ENCODE measurements at regions not wholly inside any gene's neighbourhood (a gene's known extent, or its start where the extent isn't known, plus 50 kb on each side); places are given as distances from the start of the nearest gene placed in this dataset.

DNA sequence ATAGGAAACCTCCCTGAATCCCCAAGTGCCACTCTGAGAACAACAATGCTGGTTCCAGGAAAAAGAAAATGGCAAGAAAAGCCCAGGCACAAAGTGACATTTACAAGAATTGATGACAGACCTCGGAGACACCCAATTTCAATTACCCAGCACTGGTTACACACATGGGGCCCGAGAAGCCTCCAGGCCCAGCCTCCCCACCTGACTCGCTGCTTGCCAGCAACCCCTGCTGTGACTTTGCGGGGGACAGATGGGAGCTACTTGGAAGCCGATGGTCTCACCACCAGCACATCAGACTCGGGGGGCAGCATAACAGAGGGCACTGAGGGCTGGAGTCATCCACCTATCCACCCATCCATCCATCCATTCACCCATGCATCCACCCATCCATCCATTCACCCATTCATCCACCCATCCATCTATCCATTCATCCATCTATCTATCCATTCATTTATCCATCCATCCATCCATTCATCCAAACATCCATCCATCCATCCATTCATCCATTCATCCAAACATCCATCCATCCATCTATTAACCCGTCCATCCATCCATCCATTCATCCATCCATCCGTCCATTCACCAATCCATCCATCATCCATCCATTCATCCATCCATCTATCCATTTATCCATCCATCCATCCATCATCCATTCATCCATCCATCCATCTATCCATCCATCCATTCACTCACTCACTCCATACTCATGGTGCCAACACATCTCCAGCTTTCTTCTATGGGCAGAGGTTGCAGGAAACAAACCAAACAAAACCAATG lies 567.6 kb downstream of the BRD1 start:
- no peaks in the 10 kb centered on the region for H3K36me3 ChIP-seq (ENCODE audit: control insufficient read depth, insufficient read depth, low read length)
- H3K27me3 ChIP-seq (replicated peaks; ENCODE audit: control insufficient read depth, insufficient read depth, low read length) = no peaks in the 10 kb centered on the region
- H3K4me3 ChIP-seq (replicated peaks; ENCODE audit: low read depth, low read length) = no peak overlapping the region
- no peak for DNase-seq (ENCODE audit: extremely low read depth, insufficient read length)
- TF ChIP-seq, protein P1, sequence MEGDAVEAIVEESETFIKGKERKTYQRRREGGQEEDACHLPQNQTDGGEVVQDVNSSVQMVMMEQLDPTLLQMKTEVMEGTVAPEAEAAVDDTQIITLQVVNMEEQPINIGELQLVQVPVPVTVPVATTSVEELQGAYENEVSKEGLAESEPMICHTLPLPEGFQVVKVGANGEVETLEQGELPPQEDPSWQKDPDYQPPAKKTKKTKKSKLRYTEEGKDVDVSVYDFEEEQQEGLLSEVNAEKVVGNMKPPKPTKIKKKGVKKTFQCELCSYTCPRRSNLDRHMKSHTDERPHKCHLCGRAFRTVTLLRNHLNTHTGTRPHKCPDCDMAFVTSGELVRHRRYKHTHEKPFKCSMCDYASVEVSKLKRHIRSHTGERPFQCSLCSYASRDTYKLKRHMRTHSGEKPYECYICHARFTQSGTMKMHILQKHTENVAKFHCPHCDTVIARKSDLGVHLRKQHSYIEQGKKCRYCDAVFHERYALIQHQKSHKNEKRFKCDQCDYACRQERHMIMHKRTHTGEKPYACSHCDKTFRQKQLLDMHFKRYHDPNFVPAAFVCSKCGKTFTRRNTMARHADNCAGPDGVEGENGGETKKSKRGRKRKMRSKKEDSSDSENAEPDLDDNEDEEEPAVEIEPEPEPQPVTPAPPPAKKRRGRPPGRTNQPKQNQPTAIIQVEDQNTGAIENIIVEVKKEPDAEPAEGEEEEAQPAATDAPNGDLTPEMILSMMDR (IDR thresholded peaks at IDR 0.05; ENCODE audit: insufficient read depth, low read length, poor library complexity, severe bottlenecking) = no peak

DNA sequence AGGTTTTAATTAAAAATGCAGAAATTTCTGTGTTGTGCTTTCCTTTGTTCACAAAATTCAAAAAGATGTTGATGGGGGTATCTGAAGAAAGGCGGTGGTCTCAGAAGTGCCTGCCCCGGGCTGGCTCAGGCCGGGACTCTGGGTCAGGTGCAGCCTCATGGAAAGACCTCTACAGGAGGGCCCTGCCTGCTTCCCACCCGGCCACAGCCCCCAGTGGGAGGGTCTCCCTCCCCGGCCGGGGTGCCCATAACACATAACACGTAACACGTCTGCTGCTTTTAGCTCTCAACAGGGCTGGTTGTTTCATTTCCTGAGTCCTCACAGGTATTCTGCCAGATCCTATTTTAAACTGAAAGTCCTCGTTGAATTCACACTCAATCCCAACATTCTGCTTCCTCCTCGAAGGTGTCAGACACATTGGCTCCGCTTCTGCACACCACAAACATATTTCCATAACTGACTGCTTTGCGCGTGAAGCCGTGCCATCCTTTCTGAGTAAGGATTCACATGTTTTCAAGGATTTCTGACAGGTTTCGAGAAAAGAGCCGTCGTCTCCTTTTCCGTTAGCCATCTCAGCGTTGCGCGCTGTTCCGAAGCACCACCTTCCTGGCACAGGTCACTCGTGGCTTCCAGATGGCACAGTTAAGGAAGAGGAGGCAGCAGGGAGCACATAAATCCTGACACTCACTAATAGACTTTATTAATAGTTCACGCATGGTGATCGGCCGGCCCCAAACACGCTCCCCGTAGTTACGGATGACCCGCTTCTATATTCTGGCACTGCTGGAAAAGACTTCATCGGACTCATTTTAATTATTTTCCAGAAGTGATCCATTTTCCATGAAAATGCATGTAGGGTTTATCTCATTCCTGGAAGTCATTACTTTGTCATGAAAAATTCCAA lies 569.3 kb downstream of the BRD1 start:
- Histone ChIP-seq H3K4me3 (replicated peaks; ENCODE audit: low read depth, low read length) (no peak overlapping the region), H3K36me3 (ENCODE audit: control insufficient read depth, insufficient read depth, low read length) (no peaks in the 10 kb centered on the region), H3K27me3 (replicated peaks; ENCODE audit: control insufficient read depth, insufficient read depth, low read length) (no peaks in the 10 kb centered on the region)
- TF ChIP-seq, protein P1 (IDR thresholded peaks at IDR 0.05; ENCODE audit: insufficient read depth, low read length, poor library complexity, severe bottlenecking) = no peak
- DNase-seq (ENCODE audit: extremely low read depth, insufficient read length) = no peak

DNA sequence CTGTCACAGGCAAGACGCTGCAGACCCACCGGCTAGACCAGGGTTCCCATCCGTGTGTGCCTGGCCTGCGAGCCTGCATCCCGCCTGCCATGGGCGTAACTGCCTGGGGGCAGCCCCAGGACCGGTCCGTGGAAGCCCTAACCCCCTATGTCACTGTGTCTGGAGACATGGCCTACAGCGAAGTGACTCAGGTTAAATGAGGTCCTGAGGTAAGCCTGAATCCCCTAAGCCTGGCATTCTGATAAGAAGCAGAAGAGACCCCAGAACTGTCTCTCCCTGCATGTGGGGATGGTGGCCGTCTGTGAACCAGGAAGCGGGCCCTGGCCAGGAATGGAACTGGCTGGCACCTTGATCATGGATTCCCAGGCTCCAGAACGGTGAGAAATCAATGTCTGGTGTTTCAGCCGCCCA lies 570.1 kb downstream of the BRD1 start:
- TF ChIP-seq, protein P1 (IDR thresholded peaks at IDR 0.05; ENCODE audit: insufficient read depth, low read length, poor library complexity, severe bottlenecking) = no peak
- DNase-seq (ENCODE audit: extremely low read depth, insufficient read length) = no peak
- Histone ChIP-seq H3K4me3 (replicated peaks; ENCODE audit: low read depth, low read length) (no peak overlapping the region), H3K36me3 (ENCODE audit: control insufficient read depth, insufficient read depth, low read length) (no peaks in the 10 kb centered on the region), H3K27me3 (replicated peaks; ENCODE audit: control insufficient read depth, insufficient read depth, low read length) (no peaks in the 10 kb centered on the region)

DNA sequence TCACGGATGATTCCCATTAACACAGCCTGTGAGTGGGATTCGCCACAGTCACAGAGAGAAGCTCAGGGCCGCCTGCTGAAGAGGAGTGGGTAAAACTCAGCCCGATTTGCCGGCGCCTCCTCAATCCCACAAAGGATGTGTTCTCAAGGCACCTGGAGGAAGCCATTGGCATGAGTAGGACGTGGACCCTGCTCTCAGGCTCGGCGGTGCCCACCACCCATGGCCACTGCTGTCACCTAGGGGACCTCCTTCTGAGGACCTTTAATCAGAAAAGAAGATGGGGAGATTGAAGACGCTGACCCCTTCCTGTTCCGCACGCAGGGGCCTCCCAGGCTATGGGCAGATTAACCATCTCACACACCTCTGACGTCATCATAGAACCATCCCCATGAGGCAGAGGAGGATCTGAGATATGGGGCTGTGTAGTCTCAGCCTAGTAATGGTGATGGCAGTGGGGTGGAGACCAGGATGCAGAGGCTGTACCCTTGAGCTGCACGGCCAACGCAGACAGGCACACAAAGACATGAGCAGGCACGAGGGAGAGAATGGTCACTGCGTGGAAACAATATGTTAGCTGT lies 571.8 kb downstream of the BRD1 start:
- TF ChIP-seq, protein P1 (IDR thresholded peaks at IDR 0.05; ENCODE audit: insufficient read depth, low read length, poor library complexity, severe bottlenecking) = no peak
- no peak for DNase-seq (ENCODE audit: extremely low read depth, insufficient read length)
- H3K4me3 ChIP-seq (replicated peaks; ENCODE audit: low read depth, low read length) = no peak overlapping the region
- no peaks in the 10 kb centered on the region for H3K36me3 ChIP-seq (ENCODE audit: control insufficient read depth, insufficient read depth, low read length)
- no peaks in the 10 kb centered on the region for H3K27me3 ChIP-seq (replicated peaks; ENCODE audit: control insufficient read depth, insufficient read depth, low read length)

DNA sequence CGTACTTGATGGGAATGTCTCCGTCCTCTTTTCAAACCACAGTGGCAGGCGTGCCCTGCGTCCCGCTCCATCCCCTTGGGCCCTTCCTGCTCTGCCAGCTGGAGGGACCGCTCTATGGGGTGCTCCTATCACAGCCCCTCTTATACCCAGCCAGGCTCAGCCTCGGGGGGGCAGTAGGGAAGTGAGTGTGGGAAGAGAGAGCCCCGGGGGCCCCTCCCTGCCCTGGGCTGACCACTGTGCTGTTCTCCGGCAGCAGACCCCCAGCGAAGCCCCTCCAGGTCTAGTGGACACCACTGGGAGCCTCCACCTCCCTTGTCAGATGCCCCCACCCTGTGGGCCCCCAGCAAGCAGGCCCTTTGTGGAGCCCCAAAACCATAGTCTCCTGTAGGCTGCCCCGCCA lies 572.5 kb downstream of the BRD1 start:
- Histone ChIP-seq H3K4me3 (replicated peaks; ENCODE audit: low read depth, low read length) (no peak overlapping the region), H3K27me3 (replicated peaks; ENCODE audit: control insufficient read depth, insufficient read depth, low read length) (no peaks in the 10 kb centered on the region), H3K36me3 (ENCODE audit: control insufficient read depth, insufficient read depth, low read length) (no peaks in the 10 kb centered on the region)
- no peak for DNase-seq (ENCODE audit: extremely low read depth, insufficient read length)
- TF ChIP-seq, protein P1 (IDR thresholded peaks at IDR 0.05; ENCODE audit: insufficient read depth, low read length, poor library complexity, severe bottlenecking) = no peak
